Left ventricle myocardium inferior (tissue), 1 donor: ENCODE measurements at regions not wholly inside any gene's neighbourhood (a gene's known extent, or its start where the extent isn't known, plus 50 kb on each side); places are given as distances from the start of the nearest gene placed in this dataset.
A peak's percentile ranks its signal among the peaks of the same experiment; 100 is the strongest.
"Not testable (repeated sequence)": the region's sequence is repeated elsewhere in the genome, so short reads cannot be mapped to it uniquely, and the experiment has no call there.

ENCODE experiments used
- DNase-seq: peaks from one replicate; pipeline ENCODE4 v3.0.0-alpha.2; 2020
- H3K27ac ChIP-seq: fragments of 200-600 bp; replicated peaks from 2 replicates; pipeline ENCODE4 v1.8.0; 2021
- H3K27me3 ChIP-seq: fragments of 200-600 bp; 2 replicates; pipeline ENCODE4 v1.8.0; 2021; ENCODE audit warnings: low read depth
- H3K36me3 ChIP-seq: fragments of 200-600 bp; 2 replicates; pipeline ENCODE4 v1.8.0; 2021
- H3K4me1 ChIP-seq: fragments of 200-600 bp; 2 replicates; pipeline ENCODE4 v1.8.0; 2021
- H3K4me3 ChIP-seq: fragments of 200-600 bp; 2 replicates; pipeline ENCODE4 v1.8.0; 2021; ENCODE audit warnings: mild to moderate bottlenecking, moderate library complexity
- H3K9me3 ChIP-seq: fragments of 200-600 bp; replicated peaks from 2 replicates; pipeline ENCODE4 v1.8.0; 2021
- CTCF ChIP-seq: fragments of 200-600 bp; IDR thresholded peaks from 2 replicates; pipeline ENCODE4 v1.8.0; 2021; ENCODE audit warnings: antibody characterized with exemption, mild to moderate bottlenecking, borderline replicate concordance
- intact Hi-C: fragments of 100-400 bp; cut with micrococcal nuclease; formaldehyde crosslinking; loops from one replicate; pipeline ENCODE4 v1.11.0; 2022
- donor health status: DM: no; HTN: yes; CAD: no; lungs with severe emphysema.

DNA sequence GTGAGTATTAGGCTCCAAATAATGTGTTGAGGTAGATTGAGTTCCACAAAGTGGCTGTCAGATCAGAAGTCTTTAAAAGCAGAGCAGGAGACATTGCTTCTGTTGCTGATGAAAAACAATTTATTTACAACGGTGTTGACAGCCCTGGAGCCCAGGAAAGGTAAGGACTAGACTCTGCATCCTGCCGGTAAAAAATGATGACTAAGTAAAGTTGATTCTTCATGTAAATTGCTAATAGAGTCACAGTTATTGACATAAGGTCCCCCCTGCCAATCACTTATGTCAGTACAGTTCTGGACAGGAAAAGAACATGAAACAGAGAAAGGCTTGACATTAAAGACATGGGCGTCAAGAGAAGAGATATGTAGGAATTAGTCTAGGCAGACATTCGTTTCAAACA is 552.5 kb downstream of the HTR1A start:
- no peak for DNase-seq
- Histone ChIP-seq H3K4me3 (no peak overlapping the region), H3K9me3 (no peaks in the 10 kb centered on the region), H3K27me3 (no peaks in the 10 kb centered on the region), H3K36me3 (no peaks in the 10 kb centered on the region), H3K4me1 (no peaks in the 10 kb centered on the region), H3K27ac (no peak overlapping the region)
- intact Hi-C loops: loop anchor here (10.0 kb wide), 1 partner anchor 555 kb away; the partner anchor contains the start of gene HTR1A
- no peak for TF ChIP-seq CTCF

DNA sequence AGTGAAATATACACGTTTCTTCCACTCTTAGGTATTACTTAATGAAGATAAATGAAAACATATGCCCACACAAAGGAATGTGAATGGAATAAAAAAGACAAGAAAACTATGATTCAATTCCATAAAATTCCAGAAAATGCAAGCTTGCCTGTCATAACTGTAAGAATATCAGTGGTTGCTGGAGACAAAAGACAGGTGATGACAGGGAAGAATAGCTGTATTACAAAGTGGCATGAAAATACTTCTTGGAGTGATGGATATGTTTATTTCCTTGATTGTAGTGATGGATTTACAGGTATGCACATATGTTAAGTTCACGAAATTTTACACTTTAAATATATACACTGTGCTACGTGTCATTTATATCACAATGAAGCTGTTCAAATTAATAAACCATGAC is 553.3 kb downstream of the HTR1A start:
- intact Hi-C loops: loop anchor here (10.0 kb wide), 1 partner anchor 556 kb away; the partner anchor contains the start of gene HTR1A
- no peaks in the 10 kb centered on the region for H3K9me3 ChIP-seq
- DNase-seq: no peak
- H3K27ac ChIP-seq: no peak overlapping the region
- no peaks in the 10 kb centered on the region for H3K36me3 ChIP-seq
- no peaks in the 10 kb centered on the region for H3K27me3 ChIP-seq
- no peak overlapping the region for H3K4me3 ChIP-seq
- TF ChIP-seq CTCF: no peak
- no peaks in the 10 kb centered on the region for H3K4me1 ChIP-seq

GRCh38 chr5:63401436-63402046 is 560.7 kb downstream of the HTR1A start:
- DNase-seq: peak; percentile 37
- no peaks in the 10 kb centered on the region for H3K4me1 ChIP-seq
- intact Hi-C loops: loop anchor here (10.0 kb wide), 1 partner anchor 563 kb away; the partner anchor contains the start of gene HTR1A

GRCh38 chr5:63400079-63400478 is 562.2 kb downstream of the HTR1A start:
- Histone ChIP-seq H3K4me3 (no peak overlapping the region), H3K27me3 (peaks cover 10% of the 10 kb centered on the region), H3K27ac (no peak overlapping the region), H3K36me3 (no peaks in the 10 kb centered on the region), H3K9me3 (no peaks in the 10 kb centered on the region), H3K4me1 (no peaks in the 10 kb centered on the region)
- TF ChIP-seq CTCF: no peak
- intact Hi-C loops: loop anchor here (10.0 kb wide), 1 partner anchor 565 kb away; the partner anchor contains the start of gene HTR1A
- DNase-seq: no peak

More at GRCh38 chr5:63401436-63402046, 560.7 kb downstream of the HTR1A start:
- TF ChIP-seq CTCF: peak; percentile 76
- Histone ChIP-seq H3K27ac (no peak overlapping the region), H3K4me3 (no peak overlapping the region), H3K9me3 (no peaks in the 10 kb centered on the region), H3K36me3 (no peaks in the 10 kb centered on the region), H3K27me3 (peaks cover 10% of the 10 kb centered on the region)

GRCh38 chr5:63398346-63398745 is 563.9 kb downstream of the HTR1A start:
- H3K27ac ChIP-seq: no peak overlapping the region
- H3K4me1 ChIP-seq: no peaks in the 10 kb centered on the region
- H3K36me3 ChIP-seq: no peaks in the 10 kb centered on the region
- TF ChIP-seq CTCF: no peak
- H3K9me3 ChIP-seq: no peaks in the 10 kb centered on the region
- DNase-seq: no peak
- H3K4me3 ChIP-seq: no peak overlapping the region
- H3K27me3 ChIP-seq: peaks cover 10% of the 10 kb centered on the region
- intact Hi-C loops: no loop called here

DNA sequence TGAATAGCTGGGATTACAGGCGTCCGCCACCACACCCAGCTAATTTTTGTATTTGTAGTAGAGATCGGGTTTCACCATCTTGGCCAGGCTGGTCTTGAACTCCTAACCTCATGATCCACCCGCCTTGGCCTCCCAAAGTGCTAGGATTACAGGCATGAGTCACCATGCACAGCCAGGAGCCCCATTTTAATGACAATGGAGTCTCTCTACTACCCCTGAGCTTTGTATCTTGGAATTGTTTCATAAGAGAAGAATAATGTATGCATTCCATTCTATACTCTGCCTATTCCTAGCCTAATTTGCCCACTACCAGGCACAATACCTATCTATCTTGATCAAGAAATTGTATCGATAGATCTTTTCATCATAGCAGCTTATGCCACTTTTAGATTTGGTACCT is 574.1 kb downstream of the HTR1A start:
- H3K27me3 ChIP-seq, H3K4me3 ChIP-seq, H3K36me3 ChIP-seq, H3K9me3 ChIP-seq, DNase-seq, H3K27ac ChIP-seq, intact Hi-C loops, H3K4me1 ChIP-seq: not testable (repeated sequence)
